ENCODE measurements at regions not wholly inside any gene's neighbourhood (a gene's known extent, or its start where the extent isn't known, plus 50 kb on each side); places are given as distances from the start of the nearest gene placed in this dataset.
A peak's percentile ranks its signal among the peaks of the same experiment; 100 is the strongest.

- DNase-seq (peak; percentile 68 to 96 (median 94)), ATAC-seq (peak; percentile 84)
- peaks cover 0 to 9% (median 0%) of the 10 kb centered on the region in 11 donors for H3K9me3 Mint-ChIP-seq
- ChIA-PET CTCF (interaction anchor here (0.6 to 4.6 kb wide), 13 partner anchors 8 to 1738 kb away, joined by 3 to 21 read pairs (median 4); no protein-coding TSS in a partner anchor), POLR2A (interaction anchor here (0.6 to 66.9 kb wide), 28 partner anchors 16 to 1326 kb away, joined by 3 to 3353 read pairs (median 4); partner anchors contain the start of genes TMC6, TMC8 and TNRC6C)
- H3K27me3 Mint-ChIP-seq = no peaks in the 10 kb centered on the region
- Histone ChIP-seq H3K4me3 (ENCODE audit: low read length) (peak overlapping the region; percentile 57), H3K27ac (ENCODE audit: low read depth, low read length) (peak overlapping the region; percentile 92), H3K9me3 (ENCODE audit: control insufficient read depth in 2 of 3, low read length in 3 of 3) (no peaks in the 10 kb centered on the region), H3K27me3 (ENCODE audit: control insufficient read depth in 2 of 2, insufficient read depth in 2 of 2, low read length in 2 of 2) (no peaks in the 10 kb centered on the region), H3K4me1 (ENCODE audit: control insufficient read depth in 2 of 2, insufficient read depth in 2 of 2, low read length in 2 of 2) (peaks cover 90 to 91% of the 10 kb centered on the region in 2 donors), H3K36me3 (ENCODE audit: control insufficient read depth in 2 of 3, insufficient read depth in 3 of 3, low read length in 3 of 3) (no peaks in the 10 kb centered on the region)
- peak overlapping the region; percentile 77 to 98 (median 86) for H3K4me3 Mint-ChIP-seq
- H3K4me1 Mint-ChIP-seq = peaks cover 73 to 99% (median 93%) of the 10 kb centered on the region in 7 donors
- peak overlapping the region; percentile 93 to 100 (median 99) for H3K27ac Mint-ChIP-seq
- peaks cover 0 to 28% (median 0%) of the 10 kb centered on the region in 5 donors for H3K36me3 Mint-ChIP-seq
- intact Hi-C loops (cut with micrococcal nuclease) = loop anchor here (1.0 to 10.0 kb wide), 11 partner anchors 8 to 1310 kb away; partner anchors contain the start of genes MFSD11 (in 1 of the 2), SRSF2 (in 1 of the 2) and TMC8 (in 1 of the 2)
These were observed 304.4 kb downstream of the SEC14L1 start for GRCh38 chr17:77444984-77445759.

DNA sequence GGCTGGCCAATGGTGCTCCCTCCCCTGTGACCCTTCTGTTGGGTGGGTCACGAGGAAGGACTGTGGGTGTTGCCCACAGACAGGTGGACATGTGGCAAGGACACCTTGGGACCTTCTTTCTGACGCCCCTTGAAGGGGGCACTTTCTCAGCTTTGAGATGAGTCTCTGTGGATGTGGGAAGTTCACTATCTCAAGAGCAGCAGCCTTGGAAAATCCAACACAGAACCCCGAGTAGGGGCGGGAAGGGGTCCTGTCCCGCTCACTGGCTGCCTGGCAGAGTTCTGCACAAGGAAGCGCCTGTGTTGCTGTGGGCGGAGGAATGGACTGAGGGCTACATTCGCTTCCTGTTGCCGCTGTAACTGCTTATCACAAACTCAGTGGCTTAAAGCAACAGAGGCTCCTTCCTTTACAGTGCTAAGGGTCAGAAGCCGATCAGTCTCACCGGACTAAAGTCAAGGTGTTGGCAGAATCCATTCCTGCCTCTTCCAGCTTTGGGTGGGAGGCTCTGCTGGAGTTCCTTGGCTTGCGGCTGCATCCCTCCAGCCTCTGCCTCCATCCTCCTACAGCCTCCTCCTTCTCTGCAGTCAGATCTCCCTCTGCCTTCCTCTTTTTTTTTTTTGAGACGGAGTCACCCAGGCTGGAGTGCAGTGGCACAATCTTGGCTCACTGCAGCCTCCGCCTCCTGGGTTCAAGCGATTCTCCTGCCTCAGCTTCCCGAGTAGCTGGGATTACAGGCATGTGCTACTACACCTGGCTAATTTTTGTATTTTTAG is 305.2 kb downstream of the SEC14L1 start:
- Histone ChIP-seq H3K4me3 (ENCODE audit: low read length) (peak overlapping the region; percentile 57), H3K9me3 (ENCODE audit: control insufficient read depth in 2 of 3, low read length in 3 of 3) (no peaks in the 10 kb centered on the region), H3K36me3 (ENCODE audit: control insufficient read depth in 2 of 3, insufficient read depth in 3 of 3, low read length in 3 of 3) (peaks cover 0 to 3% (median 0%) of the 10 kb centered on the region in 3 experiments), H3K27ac (ENCODE audit: low read depth, low read length) (peak overlapping the region; percentile 92), H3K27me3 (ENCODE audit: control insufficient read depth in 2 of 2, insufficient read depth in 2 of 2, low read length in 2 of 2) (no peaks in the 10 kb centered on the region), H3K4me1 (ENCODE audit: control insufficient read depth in 2 of 2, insufficient read depth in 2 of 2, low read length in 2 of 2) (peaks cover 83 to 88% of the 10 kb centered on the region in 2 donors)
- peaks cover 0 to 9% (median 0%) of the 10 kb centered on the region in 11 donors for H3K9me3 Mint-ChIP-seq
- ChIA-PET POLR2A (interaction anchor here (0.7 to 66.9 kb wide), 17 partner anchors 16 to 684 kb away, joined by 3 to 3353 read pairs (median 9); partner anchors contain the start of genes TMC6, TMC8 and TNRC6C), CTCF (interaction anchor here (0.9 to 4.6 kb wide), 9 partner anchors 7 to 115 kb away, joined by 3 to 21 read pairs (median 4); no protein-coding TSS in a partner anchor)
- ATAC-seq (peak; percentile 43), DNase-seq (peak in 5 of 9 donors; percentile 63 to 76 (median 73))
- no peaks in the 10 kb centered on the region for H3K27me3 Mint-ChIP-seq
- H3K4me1 Mint-ChIP-seq = peaks cover 69 to 96% (median 86%) of the 10 kb centered on the region in 7 donors
- H3K36me3 Mint-ChIP-seq = peaks cover 0 to 28% (median 0%) of the 10 kb centered on the region in 5 donors
- H3K4me3 Mint-ChIP-seq = peak overlapping the region; percentile 77 to 98 (median 86)
- peak overlapping the region; percentile 93 to 100 (median 99) for H3K27ac Mint-ChIP-seq
- intact Hi-C loops (cut with micrococcal nuclease) = loop anchor here (1.0 to 10.0 kb wide), 10 partner anchors 7 to 1309 kb away; partner anchors contain the start of genes MFSD11 (in 1 of the 2), SRSF2 (in 1 of the 2) and TMC8 (in 1 of the 2)

DNA sequence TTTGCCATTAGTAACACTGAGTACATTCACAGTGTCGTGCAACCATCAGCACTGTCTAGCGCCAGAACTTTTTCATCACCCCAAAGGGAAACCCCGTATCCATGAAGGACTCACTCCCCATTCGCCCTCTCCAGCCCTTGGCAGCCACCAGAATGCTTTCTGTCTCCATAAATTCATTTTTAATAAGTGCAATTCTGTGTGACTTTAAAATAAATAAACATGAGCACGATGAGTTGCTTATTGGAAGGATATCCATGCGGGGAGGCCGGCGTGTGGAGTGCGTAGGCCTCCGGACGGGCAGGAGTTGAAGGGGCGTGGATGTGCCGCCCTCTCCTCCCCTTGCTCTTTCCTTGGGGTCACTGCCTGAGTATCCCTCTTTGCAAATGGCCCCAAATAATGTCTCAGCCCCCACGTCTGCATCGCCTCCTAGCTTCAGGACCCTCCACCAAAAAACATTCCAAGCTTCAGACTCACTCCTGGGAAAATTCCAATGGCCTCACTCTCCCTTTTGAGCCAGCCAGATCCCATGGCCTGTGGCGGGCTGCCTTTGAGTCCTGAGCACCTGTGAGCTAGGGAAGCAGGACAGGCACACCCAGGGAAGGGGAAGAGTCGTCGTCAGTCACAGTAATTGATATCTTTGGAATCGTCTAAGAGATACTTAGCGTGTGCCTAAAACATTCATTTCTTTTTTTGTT is 306.3 kb downstream of the SEC14L1 start:
- no peak for DNase-seq
- Mint-ChIP-seq H3K4me1 (peaks cover 60 to 90% (median 76%) of the 10 kb centered on the region in 7 donors), H3K27ac (peak overlapping the region; percentile 93 to 100 (median 99)), H3K27me3 (no peaks in the 10 kb centered on the region), H3K9me3 (peaks cover 0 to 9% (median 0%) of the 10 kb centered on the region in 11 donors), H3K4me3 (peak overlapping the region; percentile 77 to 98 (median 86)), H3K36me3 (peaks cover 0 to 29% (median 0%) of the 10 kb centered on the region in 5 donors)
- peak overlapping the region; percentile 92 for H3K27ac ChIP-seq (ENCODE audit: low read depth, low read length)
- peaks cover 72 to 77% of the 10 kb centered on the region in 2 donors for H3K4me1 ChIP-seq (ENCODE audit: control insufficient read depth in 2 of 2, insufficient read depth in 2 of 2, low read length in 2 of 2)
- H3K27me3 ChIP-seq (ENCODE audit: control insufficient read depth in 2 of 2, insufficient read depth in 2 of 2, low read length in 2 of 2) = no peaks in the 10 kb centered on the region
- ATAC-seq = no peak
- no peaks in the 10 kb centered on the region for H3K9me3 ChIP-seq (ENCODE audit: control insufficient read depth in 2 of 3, low read length in 3 of 3)
- ChIA-PET CTCF (no interaction called here), POLR2A (interaction anchor here (0.6 to 61.0 kb wide), 8 partner anchors 10 to 710 kb away, joined by 3 to 3353 read pairs (median 23); partner anchors contain the start of genes SRSF2 and TNRC6C)
- H3K36me3 ChIP-seq (ENCODE audit: control insufficient read depth in 2 of 3, insufficient read depth in 3 of 3, low read length in 3 of 3) = peaks cover 0 to 15% (median 0%) of the 10 kb centered on the region in 3 experiments
- H3K4me3 ChIP-seq (ENCODE audit: low read length) = peak overlapping the region; percentile 57
- intact Hi-C loops (cut with micrococcal nuclease) = loop anchor here (5.0 to 10.0 kb wide), 6 partner anchors 75 to 1308 kb away; partner anchors contain the start of genes MFSD11 (in 1 of the 2), SRSF2 (in 1 of the 2) and TMC8 (in 1 of the 2)

DNA sequence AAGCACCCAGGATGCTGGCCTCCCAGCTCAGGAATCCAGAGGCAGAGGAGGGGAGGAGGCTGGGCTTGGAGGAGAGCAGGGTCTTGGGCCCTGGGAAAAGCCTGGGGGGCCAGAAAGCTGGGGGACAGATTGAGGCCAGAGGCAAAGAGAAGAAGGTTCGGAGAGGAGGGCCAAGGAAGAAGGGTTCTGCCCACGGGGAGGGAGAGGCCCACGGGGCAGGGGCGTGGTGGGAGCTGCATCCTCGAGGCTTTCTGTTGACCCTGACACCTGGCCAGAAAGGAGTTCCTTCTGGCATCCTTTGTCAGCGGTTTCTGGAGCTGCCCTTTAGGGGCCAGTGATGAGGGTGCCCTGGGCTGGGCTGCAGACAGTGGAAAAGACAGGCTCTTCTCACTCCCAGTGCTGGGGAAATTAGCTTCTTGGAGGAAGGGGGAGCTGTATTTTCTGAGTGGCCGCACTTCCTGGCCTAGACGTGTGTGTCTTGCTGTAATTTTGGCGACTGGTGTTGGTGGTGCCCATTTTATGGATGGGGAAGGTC is 308.7 kb downstream of the SEC14L1 start:
- ATAC-seq (no peak), DNase-seq (no peak)
- intact Hi-C loops (cut with micrococcal nuclease) = loop anchor here (5.0 to 10.0 kb wide), 6 partner anchors 77 to 1305 kb away; partner anchors contain the start of genes MFSD11 (in 1 of the 2), SRSF2 (in 1 of the 2) and TMC8 (in 1 of the 2)
- H3K4me3 ChIP-seq (ENCODE audit: low read length) = peak overlapping the region; percentile 77
- peaks cover 41 to 84% (median 57%) of the 10 kb centered on the region in 7 donors for H3K4me1 Mint-ChIP-seq
- H3K4me3 Mint-ChIP-seq = peak overlapping the region; percentile 92 to 100 (median 98)
- peak overlapping the region; percentile 90 to 100 (median 99) for H3K27ac Mint-ChIP-seq
- H3K27me3 Mint-ChIP-seq = no peaks in the 10 kb centered on the region
- peaks cover 0 to 46% (median 12%) of the 10 kb centered on the region in 5 donors for H3K36me3 Mint-ChIP-seq
- no peaks in the 10 kb centered on the region for H3K9me3 ChIP-seq (ENCODE audit: control insufficient read depth in 2 of 3, low read length in 3 of 3)
- H3K9me3 Mint-ChIP-seq = peaks cover 0 to 7% (median 0%) of the 10 kb centered on the region in 11 donors
- H3K36me3 ChIP-seq (ENCODE audit: control insufficient read depth in 2 of 3, insufficient read depth in 3 of 3, low read length in 3 of 3) = peaks cover 0 to 28% (median 0%) of the 10 kb centered on the region in 3 experiments
- H3K27ac ChIP-seq (ENCODE audit: low read depth, low read length) = peak overlapping the region; percentile 92
- peaks cover 50 to 57% of the 10 kb centered on the region in 2 donors for H3K4me1 ChIP-seq (ENCODE audit: control insufficient read depth in 2 of 2, insufficient read depth in 2 of 2, low read length in 2 of 2)
- ChIA-PET POLR2A (interaction anchor here (0.6 to 61.0 kb wide), 7 partner anchors 10 to 1436 kb away, joined by 3 to 3353 read pairs (median 54); no protein-coding TSS in a partner anchor), CTCF (interaction anchor here (0.6 to 3.3 kb wide), 3 partner anchors 9 to 16 kb away, joined by 3 to 19 read pairs (median 4); no protein-coding TSS in a partner anchor)
- H3K27me3 ChIP-seq (ENCODE audit: control insufficient read depth in 2 of 2, insufficient read depth in 2 of 2, low read length in 2 of 2) = no peaks in the 10 kb centered on the region
